ENCODE measurements at regions not wholly inside any gene's neighbourhood (a gene's known extent, or its start where the extent isn't known, plus 50 kb on each side); places are given as distances from the start of the nearest gene placed in this dataset.

- H3K27me3 ChIP-seq (ENCODE audit: control insufficient read depth in 2 of 2, insufficient read depth in 2 of 2, low read length in 2 of 2) = no peaks in the 10 kb centered on the region
- no peak for ATAC-seq
- no peaks in the 10 kb centered on the region for H3K4me1 Mint-ChIP-seq
- no peak overlapping the region for H3K27ac ChIP-seq (ENCODE audit: low read depth, low read length)
- no peaks in the 10 kb centered on the region for H3K36me3 ChIP-seq (ENCODE audit: control insufficient read depth in 2 of 3, insufficient read depth in 3 of 3, low read length in 3 of 3)
- intact Hi-C loops (cut with micrococcal nuclease) = no loop called here
- no peaks in the 10 kb centered on the region for H3K36me3 Mint-ChIP-seq
- H3K9me3 ChIP-seq (ENCODE audit: control insufficient read depth in 2 of 3, low read length in 3 of 3) = no peaks in the 10 kb centered on the region
- H3K4me3 ChIP-seq (ENCODE audit: low read length) = no peak overlapping the region
- ChIA-PET CTCF (no interaction called here), POLR2A (no interaction called here)
- H3K27ac Mint-ChIP-seq = no peak overlapping the region
- DNase-seq = no peak
- peaks cover 0 to 21% (median 12%) of the 10 kb centered on the region in 11 donors for H3K9me3 Mint-ChIP-seq
- no peaks in the 10 kb centered on the region for H3K4me1 ChIP-seq (ENCODE audit: control insufficient read depth in 2 of 2, insufficient read depth in 2 of 2, low read length in 2 of 2)
- H3K27me3 Mint-ChIP-seq = no peaks in the 10 kb centered on the region
- H3K4me3 Mint-ChIP-seq = no peak overlapping the region
These were observed 263.2 kb downstream of the CNTN3 start for GRCh38 chr3:74351213-74351612.

- H3K27me3 Mint-ChIP-seq = no peaks in the 10 kb centered on the region
- H3K9me3 Mint-ChIP-seq = peaks cover 0 to 21% (median 4%) of the 10 kb centered on the region in 11 donors
- ChIA-PET CTCF (no interaction called here), POLR2A (no interaction called here)
- H3K27ac Mint-ChIP-seq = no peak overlapping the region
- H3K27me3 ChIP-seq (ENCODE audit: control insufficient read depth in 2 of 2, insufficient read depth in 2 of 2, low read length in 2 of 2) = no peaks in the 10 kb centered on the region
- intact Hi-C loops (cut with micrococcal nuclease) = no loop called here
- ATAC-seq (no peak), DNase-seq (no peak)
- H3K4me3 Mint-ChIP-seq = no peak overlapping the region
- H3K36me3 ChIP-seq (ENCODE audit: control insufficient read depth in 2 of 3, insufficient read depth in 3 of 3, low read length in 3 of 3) = no peaks in the 10 kb centered on the region
- H3K4me1 Mint-ChIP-seq = no peaks in the 10 kb centered on the region
- H3K9me3 ChIP-seq (ENCODE audit: control insufficient read depth in 2 of 3, low read length in 3 of 3) = no peaks in the 10 kb centered on the region
- H3K4me3 ChIP-seq (ENCODE audit: low read length) = no peak overlapping the region
- H3K27ac ChIP-seq (ENCODE audit: low read depth, low read length) = no peak overlapping the region
- H3K36me3 Mint-ChIP-seq = no peaks in the 10 kb centered on the region
- no peaks in the 10 kb centered on the region for H3K4me1 ChIP-seq (ENCODE audit: control insufficient read depth in 2 of 2, insufficient read depth in 2 of 2, low read length in 2 of 2)
These were observed 265.4 kb downstream of the CNTN3 start for GRCh38 chr3:74349015-74349414.

- no peak for DNase-seq
- Mint-ChIP-seq H3K9me3 (peaks cover 0 to 16% (median 5%) of the 10 kb centered on the region in 11 donors), H3K27ac (no peak overlapping the region), H3K27me3 (no peaks in the 10 kb centered on the region), H3K4me3 (no peak overlapping the region), H3K4me1 (no peaks in the 10 kb centered on the region), H3K36me3 (no peaks in the 10 kb centered on the region)
- no peak overlapping the region for H3K4me3 ChIP-seq (ENCODE audit: low read length)
- ChIA-PET CTCF (no interaction called here), POLR2A (no interaction called here)
- intact Hi-C loops (cut with micrococcal nuclease) = no loop called here
- no peaks in the 10 kb centered on the region for H3K36me3 ChIP-seq (ENCODE audit: control insufficient read depth in 2 of 3, insufficient read depth in 3 of 3, low read length in 3 of 3)
- H3K27ac ChIP-seq (ENCODE audit: low read depth, low read length) = no peak overlapping the region
- H3K27me3 ChIP-seq (ENCODE audit: control insufficient read depth in 2 of 2, insufficient read depth in 2 of 2, low read length in 2 of 2) = no peaks in the 10 kb centered on the region
- ATAC-seq = no peak
- no peaks in the 10 kb centered on the region for H3K4me1 ChIP-seq (ENCODE audit: control insufficient read depth in 2 of 2, insufficient read depth in 2 of 2, low read length in 2 of 2)
- H3K9me3 ChIP-seq (ENCODE audit: control insufficient read depth in 2 of 3, low read length in 3 of 3) = no peaks in the 10 kb centered on the region
These were observed 266.7 kb downstream of the CNTN3 start for GRCh38 chr3:74347563-74348268.

GRCh38 chr3:74346896-74347295, 267.6 kb downstream of the CNTN3 start:
- Mint-ChIP-seq H3K9me3 (peaks cover 0 to 13% (median 4%) of the 10 kb centered on the region in 11 donors), H3K27ac (no peak overlapping the region), H3K36me3 (no peaks in the 10 kb centered on the region), H3K4me3 (no peak overlapping the region), H3K27me3 (no peaks in the 10 kb centered on the region), H3K4me1 (no peaks in the 10 kb centered on the region)
- CTCF ChIA-PET = no interaction called here
- H3K4me3 ChIP-seq (ENCODE audit: low read length) = no peak overlapping the region
- no peaks in the 10 kb centered on the region for H3K9me3 ChIP-seq (ENCODE audit: control insufficient read depth in 2 of 3, low read length in 3 of 3)
- POLR2A ChIA-PET = no interaction called here
- DNase-seq = no peak
- intact Hi-C loops (cut with micrococcal nuclease) = no loop called here
- no peaks in the 10 kb centered on the region for H3K4me1 ChIP-seq (ENCODE audit: control insufficient read depth in 2 of 2, insufficient read depth in 2 of 2, low read length in 2 of 2)
- H3K27ac ChIP-seq (ENCODE audit: low read depth, low read length) = no peak overlapping the region
- no peaks in the 10 kb centered on the region for H3K27me3 ChIP-seq (ENCODE audit: control insufficient read depth in 2 of 2, insufficient read depth in 2 of 2, low read length in 2 of 2)
- ATAC-seq = no peak
- H3K36me3 ChIP-seq (ENCODE audit: control insufficient read depth in 2 of 3, insufficient read depth in 3 of 3, low read length in 3 of 3) = no peaks in the 10 kb centered on the region

GRCh38 chr3:74345701-74346100, 268.8 kb downstream of the CNTN3 start:
- no peak overlapping the region for H3K27ac Mint-ChIP-seq
- Histone ChIP-seq H3K4me3 (ENCODE audit: low read length) (no peak overlapping the region), H3K9me3 (ENCODE audit: control insufficient read depth in 2 of 3, low read length in 3 of 3) (no peaks in the 10 kb centered on the region), H3K27ac (ENCODE audit: low read depth, low read length) (no peak overlapping the region), H3K36me3 (ENCODE audit: control insufficient read depth in 2 of 3, insufficient read depth in 3 of 3, low read length in 3 of 3) (no peaks in the 10 kb centered on the region), H3K27me3 (ENCODE audit: control insufficient read depth in 2 of 2, insufficient read depth in 2 of 2, low read length in 2 of 2) (no peaks in the 10 kb centered on the region), H3K4me1 (ENCODE audit: control insufficient read depth in 2 of 2, insufficient read depth in 2 of 2, low read length in 2 of 2) (no peaks in the 10 kb centered on the region)
- intact Hi-C loops (cut with micrococcal nuclease) = no loop called here
- ChIA-PET CTCF (no interaction called here), POLR2A (no interaction called here)
- DNase-seq (no peak), ATAC-seq (no peak)
- H3K9me3 Mint-ChIP-seq = peaks cover 0 to 11% (median 4%) of the 10 kb centered on the region in 11 donors
- H3K36me3 Mint-ChIP-seq = no peaks in the 10 kb centered on the region
- H3K4me3 Mint-ChIP-seq = no peak overlapping the region
- no peaks in the 10 kb centered on the region for H3K4me1 Mint-ChIP-seq
- no peaks in the 10 kb centered on the region for H3K27me3 Mint-ChIP-seq

- no peak overlapping the region for H3K27ac ChIP-seq (ENCODE audit: low read depth, low read length)
- H3K27ac Mint-ChIP-seq = no peak overlapping the region
These were observed 269.5 kb downstream of the CNTN3 start for GRCh38 chr3:74344865-74345440.

GRCh38 chr3:74343391-74343790, 271.1 kb downstream of the CNTN3 start:
- Mint-ChIP-seq H3K4me1 (no peaks in the 10 kb centered on the region), H3K36me3 (no peaks in the 10 kb centered on the region), H3K27me3 (no peaks in the 10 kb centered on the region), H3K27ac (no peak overlapping the region), H3K4me3 (no peak overlapping the region), H3K9me3 (peaks cover 0 to 25% (median 4%) of the 10 kb centered on the region in 11 donors)
- DNase-seq (no peak), ATAC-seq (no peak)
- no peaks in the 10 kb centered on the region for H3K27me3 ChIP-seq (ENCODE audit: control insufficient read depth in 2 of 2, insufficient read depth in 2 of 2, low read length in 2 of 2)
- CTCF ChIA-PET = no interaction called here
- no peak overlapping the region for H3K4me3 ChIP-seq (ENCODE audit: low read length)
- no peak overlapping the region for H3K27ac ChIP-seq (ENCODE audit: low read depth, low read length)
- H3K36me3 ChIP-seq (ENCODE audit: control insufficient read depth in 2 of 3, insufficient read depth in 3 of 3, low read length in 3 of 3) = no peaks in the 10 kb centered on the region
- no peaks in the 10 kb centered on the region for H3K9me3 ChIP-seq (ENCODE audit: control insufficient read depth in 2 of 3, low read length in 3 of 3)
- no peaks in the 10 kb centered on the region for H3K4me1 ChIP-seq (ENCODE audit: control insufficient read depth in 2 of 2, insufficient read depth in 2 of 2, low read length in 2 of 2)
- intact Hi-C loops (cut with micrococcal nuclease) = no loop called here
- POLR2A ChIA-PET = no interaction called here

More at GRCh38 chr3:74344865-74345440, 269.5 kb downstream of the CNTN3 start:
- H3K36me3 Mint-ChIP-seq = no peaks in the 10 kb centered on the region
- H3K27me3 Mint-ChIP-seq = no peaks in the 10 kb centered on the region
- H3K36me3 ChIP-seq (ENCODE audit: control insufficient read depth in 2 of 3, insufficient read depth in 3 of 3, low read length in 3 of 3) = no peaks in the 10 kb centered on the region
- no peaks in the 10 kb centered on the region for H3K9me3 ChIP-seq (ENCODE audit: control insufficient read depth in 2 of 3, low read length in 3 of 3)
- no peaks in the 10 kb centered on the region for H3K4me1 Mint-ChIP-seq
- H3K4me3 Mint-ChIP-seq = no peak overlapping the region
- H3K4me3 ChIP-seq (ENCODE audit: low read length) = no peak overlapping the region
- no peaks in the 10 kb centered on the region for H3K4me1 ChIP-seq (ENCODE audit: control insufficient read depth in 2 of 2, insufficient read depth in 2 of 2, low read length in 2 of 2)
- H3K27me3 ChIP-seq (ENCODE audit: control insufficient read depth in 2 of 2, insufficient read depth in 2 of 2, low read length in 2 of 2) = no peaks in the 10 kb centered on the region
- H3K9me3 Mint-ChIP-seq = peaks cover 0 to 16% (median 4%) of the 10 kb centered on the region in 11 donors
- ATAC-seq (no peak), DNase-seq (no peak)
- CTCF ChIA-PET = no interaction called here
- POLR2A ChIA-PET = no interaction called here
- intact Hi-C loops (cut with micrococcal nuclease) = no loop called here

Measured in naive thymus-derived CD4-positive, alpha-beta T cell (primary cell).